ENCODE measurements at regions not wholly inside any gene's neighbourhood (a gene's known extent, or its start where the extent isn't known, plus 50 kb on each side); places are given as distances from the start of the nearest gene placed in this dataset.

- DNase-seq, result no peak
These were observed 728.6 kb downstream of the TRIML1 start for GRCh38 chr4:188867796-188868195.

GRCh38 chr4:188869581-188869980 is 730.3 kb downstream of the TRIML1 start:
- DNase-seq, result no peak

GRCh38 chr4:188872809-188873208 is 733.6 kb downstream of the TRIML1 start:
- no peak for DNase-seq

- no peak for DNase-seq
These were observed 737.6 kb downstream of the TRIML1 start for GRCh38 chr4:188876881-188877280.

- no peak for DNase-seq
These were observed 740.4 kb downstream of the TRIML1 start for GRCh38 chr4:188879598-188879997.

- DNase-seq, result no peak
These were observed 748.7 kb downstream of the TRIML1 start for GRCh38 chr4:188887905-188888304.

- DNase-seq, result no peak
These were observed 753.6 kb downstream of the TRIML1 start for GRCh38 chr4:188892837-188893236.

GRCh38 chr4:188903986-188904385 is 764.7 kb downstream of the TRIML1 start:
- DNase-seq, result no peak

GRCh38 chr4:188904617-188905016 is 765.4 kb downstream of the TRIML1 start:
- no peak for DNase-seq

- no peak for DNase-seq
These were observed 766.0 kb downstream of the TRIML1 start for GRCh38 chr4:188905248-188905647.

GRCh38 chr4:188911199-188911598 is 772.0 kb downstream of the TRIML1 start:
- no peak for DNase-seq

GRCh38 chr4:188911707-188912106 is 772.5 kb downstream of the TRIML1 start:
- DNase-seq, result no peak

GRCh38 chr4:188915175-188915574 is 775.9 kb downstream of the TRIML1 start:
- DNase-seq, result no peak

GRCh38 chr4:188918787-188919186 is 779.5 kb downstream of the TRIML1 start:
- DNase-seq, result no peak

- DNase-seq, result peak; percentile 1
These were observed 791.6 kb downstream of the TRIML1 start for GRCh38 chr4:188930822-188931221.

- no peak for DNase-seq
These were observed 795.2 kb downstream of the TRIML1 start for GRCh38 chr4:188934320-188934962.

- no peak for DNase-seq
These were observed 802.4 kb downstream of the TRIML1 start for GRCh38 chr4:188941524-188942119.

- no peak for DNase-seq
These were observed 803.4 kb downstream of the TRIML1 start for GRCh38 chr4:188942606-188943005.

GRCh38 chr4:188949596-188949995 is 810.4 kb downstream of the TRIML1 start:
- DNase-seq, result no peak

GRCh38 chr4:188955066-188955465 is 815.8 kb downstream of the TRIML1 start:
- no peak for DNase-seq

- no peak for DNase-seq
These were observed 817.3 kb downstream of the TRIML1 start for GRCh38 chr4:188956566-188956965.

GRCh38 chr4:188958346-188958745 is 819.1 kb downstream of the TRIML1 start:
- DNase-seq, result no peak

- no peak for DNase-seq
These were observed 820.2 kb downstream of the TRIML1 start for GRCh38 chr4:188959424-188959823.

GRCh38 chr4:188960411-188961093 is 821.3 kb downstream of the TRIML1 start:
- DNase-seq, result no peak

Measured in activated T-cell treated with anti-CD3 and anti-CD28 coated beads for 4 hours (primary cell).